Ovary (tissue), 3 donors: ENCODE measurements at regions not wholly inside any gene's neighbourhood (a gene's known extent, or its start where the extent isn't known, plus 50 kb on each side); places are given as distances from the start of the nearest gene placed in this dataset.

ENCODE experiments used
- EP300 ChIP-seq: sonication (generic); formaldehyde crosslinking; IDR thresholded peaks from one replicate; pipeline ENCODE4 v1.6.1; 2017; ENCODE audit warnings: antibody characterized with exemption
- POLR2A ChIP-seq: fragments of 450-650 bp; IDR thresholded peaks from one replicate; pipeline ENCODE4 v1.6.1; 2017; ENCODE audit warnings: antibody characterized with exemption, mild to moderate bottlenecking, moderate library complexity
- TF ChIP-seq, protein P1 (sequence below), 3 donors: fragments of 450-650 bp in 2 of 3; fragments of 200-600 bp in 1 of 3; IDR thresholded peaks; one replicate each; pipeline versions ENCODE4 v1.5.1 to v1.8.0; 2016 to 2022; ENCODE audit warnings: antibody characterized with exemption in 3 of 3, mild to moderate bottlenecking in 1 of 3
- donor health status: DM: no; HTN: no; CAD: no.

DNA sequence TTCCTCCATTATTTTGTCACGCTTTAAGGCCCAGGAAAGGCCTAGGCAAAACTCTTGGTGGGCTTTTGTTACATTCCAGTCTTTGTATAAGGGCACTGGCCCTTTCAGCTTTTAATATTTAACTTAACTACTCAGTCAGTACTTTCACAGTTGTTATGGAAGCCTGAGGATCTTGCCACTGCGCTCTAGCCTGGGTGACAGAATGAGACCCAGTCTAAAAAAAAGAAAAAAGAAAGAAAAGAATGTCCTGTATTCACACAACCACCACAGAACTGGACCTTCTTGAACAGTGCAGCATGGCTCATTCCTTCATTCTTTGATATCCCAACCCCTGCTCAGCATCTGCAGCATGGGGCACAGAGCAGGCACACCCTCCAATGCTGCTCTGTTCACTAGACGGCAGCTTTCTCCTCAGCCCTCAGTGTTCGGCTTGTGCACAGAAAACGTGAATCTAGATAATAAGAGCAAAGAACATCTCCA lies 59.6 kb upstream of the EPCAM start:
- TF ChIP-seq POLR2A (no peak), EP300 (no peak)
- TF ChIP-seq, protein P1, sequence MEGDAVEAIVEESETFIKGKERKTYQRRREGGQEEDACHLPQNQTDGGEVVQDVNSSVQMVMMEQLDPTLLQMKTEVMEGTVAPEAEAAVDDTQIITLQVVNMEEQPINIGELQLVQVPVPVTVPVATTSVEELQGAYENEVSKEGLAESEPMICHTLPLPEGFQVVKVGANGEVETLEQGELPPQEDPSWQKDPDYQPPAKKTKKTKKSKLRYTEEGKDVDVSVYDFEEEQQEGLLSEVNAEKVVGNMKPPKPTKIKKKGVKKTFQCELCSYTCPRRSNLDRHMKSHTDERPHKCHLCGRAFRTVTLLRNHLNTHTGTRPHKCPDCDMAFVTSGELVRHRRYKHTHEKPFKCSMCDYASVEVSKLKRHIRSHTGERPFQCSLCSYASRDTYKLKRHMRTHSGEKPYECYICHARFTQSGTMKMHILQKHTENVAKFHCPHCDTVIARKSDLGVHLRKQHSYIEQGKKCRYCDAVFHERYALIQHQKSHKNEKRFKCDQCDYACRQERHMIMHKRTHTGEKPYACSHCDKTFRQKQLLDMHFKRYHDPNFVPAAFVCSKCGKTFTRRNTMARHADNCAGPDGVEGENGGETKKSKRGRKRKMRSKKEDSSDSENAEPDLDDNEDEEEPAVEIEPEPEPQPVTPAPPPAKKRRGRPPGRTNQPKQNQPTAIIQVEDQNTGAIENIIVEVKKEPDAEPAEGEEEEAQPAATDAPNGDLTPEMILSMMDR (IDR thresholded peaks at IDR 0.05), result no peak
